ENCODE measurements at regions not wholly inside any gene's neighbourhood (a gene's known extent, or its start where the extent isn't known, plus 50 kb on each side); places are given as distances from the start of the nearest gene placed in this dataset.

DNA sequence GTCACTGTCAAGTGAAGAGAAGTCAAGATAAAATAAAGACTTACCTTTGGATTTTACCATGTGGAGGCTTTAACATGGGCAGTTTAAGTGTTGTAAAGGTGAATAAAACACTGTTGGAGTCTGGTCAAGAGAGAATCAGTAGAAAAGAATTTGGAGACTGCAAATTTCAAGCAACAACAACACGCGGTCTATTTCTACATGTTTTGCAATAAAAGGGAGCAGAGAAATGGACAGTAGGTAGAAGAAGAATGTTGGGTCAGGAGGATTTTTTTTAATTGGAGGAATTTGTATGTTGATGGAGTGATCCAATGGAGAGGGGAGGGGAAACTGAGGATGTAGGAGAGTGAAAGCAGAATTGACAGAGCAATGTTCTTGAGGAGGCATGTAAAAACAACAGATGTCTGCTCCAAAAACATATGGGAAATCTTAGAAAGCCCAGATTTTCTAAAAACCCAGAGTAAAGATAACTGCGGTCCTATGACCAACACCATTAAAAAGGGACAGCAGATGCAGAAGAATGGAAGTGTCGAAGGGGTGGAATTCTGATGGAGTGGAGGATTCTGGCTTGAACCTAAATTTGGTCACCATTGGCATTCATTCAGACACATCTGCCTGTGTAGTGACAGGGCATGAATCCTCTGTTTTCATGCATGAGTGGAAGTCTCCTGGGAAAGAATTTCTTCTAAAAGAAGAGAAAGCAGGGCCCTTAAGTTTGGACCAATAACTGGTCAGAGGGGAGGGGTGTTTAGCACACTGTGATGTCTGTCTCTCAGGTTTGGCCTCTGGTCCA, 68.0 kb upstream of the OSBPL8 start:
- H2AK5ac ChIP-seq (ENCODE audit: low read depth, low read length), result no peak overlapping the region
- no peak for FAIRE-seq
- H3K4me2 ChIP-seq (ENCODE audit: insufficient read depth in 1 of 2, low read depth in 2 of 2, low read length in 2 of 2), result no peak overlapping the region
- H3K4me3 ChIP-seq (ENCODE audit: extremely low read depth in 1 of 4, insufficient read depth in 2 of 4, low read depth in 3 of 4, low read length in 4 of 4), result no peak overlapping the region
- H2BK120ac ChIP-seq (replicated peaks; ENCODE audit: low read depth, low read length), result no peak overlapping the region
- CTCF ChIA-PET (ENCODE audit: partially characterized antibody), result interaction anchor here (1.5 to 3.7 kb wide), 3 partner anchors 8 to 163 kb away, joined by 5 to 15 read pairs (median 11); no protein-coding TSS in a partner anchor
- no peak overlapping the region for H3K27ac ChIP-seq (ENCODE audit: low read depth, low read length)
- H2BK20ac ChIP-seq (ENCODE audit: low read length), result no peak overlapping the region
- H3K9me3 ChIP-seq (ENCODE audit: insufficient read depth in 2 of 2, low read depth in 1 of 2, low read length in 1 of 2), result no peaks in the 10 kb centered on the region
- no peak overlapping the region for H2BK15ac ChIP-seq (ENCODE audit: low read length)
- H3K18ac ChIP-seq (ENCODE audit: extremely low read depth, low read length), result no peak overlapping the region
- H2BK12ac ChIP-seq (ENCODE audit: low read depth, low read length), result no peak overlapping the region
- H3K27me3 ChIP-seq (replicated peaks in 1 of 4; ENCODE audit: control insufficient read depth in 3 of 4, extremely low read depth in 1 of 4, insufficient read depth in 3 of 4, low read length in 3 of 4), result no peaks in the 10 kb centered on the region
- no peaks in the 10 kb centered on the region for H3K79me1 ChIP-seq (ENCODE audit: low read depth, low read length)
- POLR2A ChIA-PET (ENCODE audit: partially characterized antibody), result no interaction called here
- no peak overlapping the region for H4K91ac ChIP-seq (replicated peaks; ENCODE audit: insufficient read length, low read length)
- H2BK5ac ChIP-seq (ENCODE audit: low read depth, low read length), result no peak overlapping the region
- H2AFZ ChIP-seq (ENCODE audit: low read length), result no peak overlapping the region
- WGBS, 2 experiments (ENCODE audit: extremely low coverage in 1 of 2, insufficient coverage in 1 of 2, insufficient read length in 1 of 2, insufficient replicate concordance in 2 of 2, low coverage in 1 of 2, low lambda C conversion rate in 2 of 2, missing lambda C conversion rate in 1 of 2), result 99% methylated on average over 4 of the region's 4 CpGs; no CpG with 5 or more reads in 1 of the 2 experiments
- H3K36me3 ChIP-seq (ENCODE audit: control insufficient read depth in 2 of 4, insufficient read depth in 4 of 4, low read length in 3 of 4), result no peaks in the 10 kb centered on the region
- no peak overlapping the region for H3K23ac ChIP-seq (ENCODE audit: insufficient read length)
- H3K4me1 ChIP-seq (replicated peaks in 1 of 4; ENCODE audit: control insufficient read depth in 3 of 4, insufficient read depth in 4 of 4, low read length in 3 of 4), result no peaks in the 10 kb centered on the region; a peak in 1 of 7 replicates
- no peak overlapping the region for H3K4ac ChIP-seq (replicated peaks; ENCODE audit: insufficient read length, low read depth, low read length)
- no peak overlapping the region for H4K8ac ChIP-seq (ENCODE audit: extremely low read depth, insufficient read depth, low read length)
- no peak for DNase-seq (ENCODE audit: low read depth in 1 of 2, low spot score in 2 of 2)
- no peaks in the 10 kb centered on the region for H3K79me2 ChIP-seq (ENCODE audit: control insufficient read depth in 1 of 2, insufficient read depth in 2 of 2, low read length in 2 of 2)
- no peaks in the 10 kb centered on the region for H3K23me2 ChIP-seq (ENCODE audit: low read depth, low read length)
- H4K5ac ChIP-seq (ENCODE audit: insufficient read length, low read depth, low read length), result no peak overlapping the region
- H3K56ac ChIP-seq (replicated peaks; ENCODE audit: insufficient read length, low read depth, low read length), result no peak overlapping the region
- H4K20me1 ChIP-seq (replicated peaks in 1 of 2; ENCODE audit: control insufficient read depth in 1 of 2, insufficient read depth in 2 of 2, low read length in 2 of 2), result no peaks in the 10 kb centered on the region
- H3K14ac ChIP-seq (ENCODE audit: insufficient read length), result no peak overlapping the region
- H3K9ac ChIP-seq (replicated peaks in 1 of 4; ENCODE audit: extremely low read depth in 1 of 4, low read depth in 3 of 4, low read length in 3 of 4), result no peak overlapping the region
- no peak for TF ChIP-seq CHD2 (IDR thresholded peaks at IDR 0.05; ENCODE audit: low read length)
- no peak for TF ChIP-seq CHD1 (IDR thresholded peaks at IDR 0.05; ENCODE audit: low read depth, low read length)
- no peak for TF ChIP-seq KDM4A (IDR thresholded peaks at IDR 0.05; ENCODE audit: low read depth, low read length, severe bottlenecking)
- no peak for TF ChIP-seq RFX5 (IDR thresholded peaks at IDR 0.05; ENCODE audit: borderline replicate concordance, low read depth, low read length)
- TF ChIP-seq, protein P1, sequence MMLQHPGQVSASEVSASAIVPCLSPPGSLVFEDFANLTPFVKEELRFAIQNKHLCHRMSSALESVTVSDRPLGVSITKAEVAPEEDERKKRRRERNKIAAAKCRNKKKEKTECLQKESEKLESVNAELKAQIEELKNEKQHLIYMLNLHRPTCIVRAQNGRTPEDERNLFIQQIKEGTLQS (IDR thresholded peaks at IDR 0.05; ENCODE audit: insufficient read depth, low read depth, low read length), result no peak
- no peak for TF ChIP-seq RAD21 (IDR thresholded peaks at IDR 0.05 in 1 of 2, conservative IDR thresholded peaks at IDR 0.05 in 1 of 2; ENCODE audit: low read depth in 2 of 2, low read length in 2 of 2)
- TF ChIP-seq HDAC6 (IDR thresholded peaks at IDR 0.05; ENCODE audit: low read depth, low read length), result no peak
- no peak for TF ChIP-seq SP1 (IDR thresholded peaks at IDR 0.05; ENCODE audit: low read depth, low read length)
- TF ChIP-seq SP2 (IDR thresholded peaks at IDR 0.05; ENCODE audit: low read length), result no peak
- no peak for TF ChIP-seq BRCA1 (IDR thresholded peaks at IDR 0.05; ENCODE audit: low read depth, low read length)
- TF ChIP-seq MAX (IDR thresholded peaks at IDR 0.05), result no peak
- no peak for TF ChIP-seq KDM5A (IDR thresholded peaks at IDR 0.05; ENCODE audit: low read length)
- TF ChIP-seq TEAD4 (IDR thresholded peaks at IDR 0.05; ENCODE audit: low read depth, low read length), result no peak

Data from H1 (cell line).